SU-DHL-6 (cell line): ENCODE measurements at regions not wholly inside any gene's neighbourhood (a gene's known extent, or its start where the extent isn't known, plus 50 kb on each side); places are given as distances from the start of the nearest gene placed in this dataset.

Experiments used
- H2AFZ ChIP-seq: fragments of 200-600 bp; sonication (generic); 2 replicates; pipeline ENCODE4 v1.6.1; 2014; ENCODE audit warnings: low read depth, mild to moderate bottlenecking, moderate library complexity, mixed read lengths, antibody characterized with exemption, low read length; ENCODE audit not compliant: severe bottlenecking
- H3F3A ChIP-seq: fragments of 200-600 bp; shearing (Covaris generic); 2 replicates; pipeline ENCODE4 v1.6.0; 2016; ENCODE audit warnings: antibody characterized with exemption, mild to moderate bottlenecking; ENCODE audit not compliant: insufficient read depth
- H3K27ac ChIP-seq: fragments of 200-600 bp; sonication (generic); 2 replicates; pipeline ENCODE4 v1.5.1; 2016; ENCODE audit warnings: low read depth, mild to moderate bottlenecking, low read length, moderate library complexity, mixed read lengths
- H3K27me3 ChIP-seq: fragments of 200-600 bp; sonication (generic), shearing (Covaris generic); 2 replicates; pipeline ENCODE4 v1.6.0; 2014; ENCODE audit warnings: mild to moderate bottlenecking, low read length
- H3K36me3 ChIP-seq: fragments of 200-600 bp; sonication (generic); 2 replicates; pipeline ENCODE4 v1.6.1; 2014; ENCODE audit warnings: mild to moderate bottlenecking, low read length, mixed read lengths
- H3K4me2 ChIP-seq: fragments of 300-600, 200-600 bp; shearing (Covaris generic), sonication (generic); 2 replicates; pipeline ENCODE4 v1.6.0; 2014; ENCODE audit warnings: low read length, low read depth, mild to moderate bottlenecking; ENCODE audit not compliant: poor library complexity, severe bottlenecking
- H3K4me3 ChIP-seq: fragments of 200-600 bp; sonication (generic); 2 replicates; pipeline ENCODE4 v1.5.1; 2014; ENCODE audit warnings: antibody characterized with exemption, low read length, mild to moderate bottlenecking, mixed read lengths; ENCODE audit not compliant: insufficient read depth, poor library complexity, severe bottlenecking
- H3K79me2 ChIP-seq: fragments of 200-600 bp; sonication (generic); 2 replicates; pipeline ENCODE4 v1.6.1; 2014; ENCODE audit warnings: mild to moderate bottlenecking, low read length, moderate library complexity; ENCODE audit not compliant: insufficient read depth
- H3K9ac ChIP-seq: fragments of 200-600 bp; sonication (generic); 2 replicates; pipeline ENCODE4 v1.7.0; 2014; ENCODE audit warnings: mild to moderate bottlenecking, low read length
- H3K9me2 ChIP-seq: fragments of 200-600 bp; sonication (generic); replicated peaks from 2 replicates; pipeline ENCODE4 v1.6.1; 2014; ENCODE audit warnings: low read length; ENCODE audit not compliant: insufficient read depth
- H3K9me3 ChIP-seq: fragments of 200-600 bp; sonication (generic); 2 replicates; pipeline ENCODE4 v1.6.1; 2014; ENCODE audit warnings: low read length, mixed read lengths; ENCODE audit not compliant: insufficient read depth
- H4K20me1 ChIP-seq: fragments of 200-600 bp; sonication (generic); 2 replicates; pipeline ENCODE4 v1.6.1; 2014; ENCODE audit warnings: low read depth, mild to moderate bottlenecking, antibody characterized with exemption, low read length, moderate library complexity, mixed read lengths
- EZH2phosphoT487 ChIP-seq: fragments of 200-600 bp; sonication (generic), shearing (Covaris generic); conservative IDR thresholded peaks from 2 replicates; pipeline ENCODE4 v1.6.1; 2018; ENCODE audit warnings: mild to moderate bottlenecking, antibody characterized with exemption, low read length, moderate library complexity, mixed read lengths
- TF ChIP-seq, protein P1 (sequence below): fragments of 200-600 bp; sonication (generic); IDR thresholded peaks from one replicate; pipeline ENCODE4 v1.5.1; 2017; ENCODE audit warnings: antibody characterized with exemption, mild to moderate bottlenecking, low read length, moderate library complexity; ENCODE audit not compliant: insufficient read depth, poor library complexity, severe bottlenecking

GRCh38 chr2:12338946-12339697 lies 377.6 kb upstream of the TRIB2 start:
- Histone ChIP-seq H3K9me2 (no peaks in the 10 kb centered on the region), H3F3A (no peaks in the 10 kb centered on the region), H3K36me3 (no peaks in the 10 kb centered on the region), H2AFZ (no peak overlapping the region), H3K9ac (no peak overlapping the region), H3K27ac (no peak overlapping the region), H3K79me2 (no peaks in the 10 kb centered on the region), H3K4me2 (no peak overlapping the region), H3K27me3 (no peaks in the 10 kb centered on the region), H4K20me1 (no peaks in the 10 kb centered on the region), H3K4me3 (no peak overlapping the region), H3K9me3 (no peaks in the 10 kb centered on the region)
- TF ChIP-seq, protein P1, sequence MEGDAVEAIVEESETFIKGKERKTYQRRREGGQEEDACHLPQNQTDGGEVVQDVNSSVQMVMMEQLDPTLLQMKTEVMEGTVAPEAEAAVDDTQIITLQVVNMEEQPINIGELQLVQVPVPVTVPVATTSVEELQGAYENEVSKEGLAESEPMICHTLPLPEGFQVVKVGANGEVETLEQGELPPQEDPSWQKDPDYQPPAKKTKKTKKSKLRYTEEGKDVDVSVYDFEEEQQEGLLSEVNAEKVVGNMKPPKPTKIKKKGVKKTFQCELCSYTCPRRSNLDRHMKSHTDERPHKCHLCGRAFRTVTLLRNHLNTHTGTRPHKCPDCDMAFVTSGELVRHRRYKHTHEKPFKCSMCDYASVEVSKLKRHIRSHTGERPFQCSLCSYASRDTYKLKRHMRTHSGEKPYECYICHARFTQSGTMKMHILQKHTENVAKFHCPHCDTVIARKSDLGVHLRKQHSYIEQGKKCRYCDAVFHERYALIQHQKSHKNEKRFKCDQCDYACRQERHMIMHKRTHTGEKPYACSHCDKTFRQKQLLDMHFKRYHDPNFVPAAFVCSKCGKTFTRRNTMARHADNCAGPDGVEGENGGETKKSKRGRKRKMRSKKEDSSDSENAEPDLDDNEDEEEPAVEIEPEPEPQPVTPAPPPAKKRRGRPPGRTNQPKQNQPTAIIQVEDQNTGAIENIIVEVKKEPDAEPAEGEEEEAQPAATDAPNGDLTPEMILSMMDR: no peak
- no peak for TF ChIP-seq EZH2phosphoT487

- Histone ChIP-seq H3K4me2 (no peak overlapping the region), H3F3A (no peaks in the 10 kb centered on the region), H3K27ac (no peak overlapping the region), H4K20me1 (no peaks in the 10 kb centered on the region), H3K4me3 (no peak overlapping the region), H3K9me3 (no peaks in the 10 kb centered on the region), H2AFZ (no peak overlapping the region), H3K9me2 (no peaks in the 10 kb centered on the region), H3K27me3 (no peaks in the 10 kb centered on the region), H3K79me2 (no peaks in the 10 kb centered on the region), H3K9ac (no peak overlapping the region), H3K36me3 (no peaks in the 10 kb centered on the region)
- TF ChIP-seq, protein P1: no peak
- no peak for TF ChIP-seq EZH2phosphoT487
Observed at GRCh38 chr2:12340164-12340563, 376.6 kb upstream of the TRIB2 start.

DNA sequence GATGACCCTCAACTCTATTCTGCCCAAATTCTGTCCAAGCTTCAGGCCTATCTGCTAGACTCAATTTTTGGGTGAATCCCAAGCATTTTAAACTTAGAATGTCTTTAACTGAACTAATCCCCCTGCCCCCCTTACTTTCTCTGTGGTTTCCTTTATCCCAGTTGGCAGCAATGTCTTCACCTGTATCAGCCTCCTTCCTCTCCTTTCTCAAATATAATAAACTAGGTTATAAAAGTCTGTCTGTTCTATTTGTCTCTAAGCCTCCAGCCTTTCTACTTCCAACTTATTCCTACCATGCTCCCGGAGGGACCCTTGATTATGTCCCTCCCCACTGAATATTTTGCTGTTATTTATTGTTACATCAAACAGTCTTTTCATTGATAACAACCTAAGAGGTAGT lies 375.5 kb upstream of the TRIB2 start:
- H2AFZ ChIP-seq: no peak overlapping the region
- H3K27me3 ChIP-seq: no peaks in the 10 kb centered on the region
- H3K9ac ChIP-seq: no peak overlapping the region
- no peaks in the 10 kb centered on the region for H3K9me2 ChIP-seq
- H3K4me2 ChIP-seq: no peak overlapping the region
- H3K36me3 ChIP-seq: no peaks in the 10 kb centered on the region
- no peaks in the 10 kb centered on the region for H3K9me3 ChIP-seq
- no peak overlapping the region for H3K4me3 ChIP-seq
- H3K27ac ChIP-seq: no peak overlapping the region
- H4K20me1 ChIP-seq: no peaks in the 10 kb centered on the region
- H3F3A ChIP-seq: no peaks in the 10 kb centered on the region
- TF ChIP-seq, protein P1: no peak
- no peak for TF ChIP-seq EZH2phosphoT487
- no peaks in the 10 kb centered on the region for H3K79me2 ChIP-seq
